ENCODE measurements at regions not wholly inside any gene's neighbourhood (a gene's known extent, or its start where the extent isn't known, plus 50 kb on each side); places are given as distances from the start of the nearest gene placed in this dataset.

DNA sequence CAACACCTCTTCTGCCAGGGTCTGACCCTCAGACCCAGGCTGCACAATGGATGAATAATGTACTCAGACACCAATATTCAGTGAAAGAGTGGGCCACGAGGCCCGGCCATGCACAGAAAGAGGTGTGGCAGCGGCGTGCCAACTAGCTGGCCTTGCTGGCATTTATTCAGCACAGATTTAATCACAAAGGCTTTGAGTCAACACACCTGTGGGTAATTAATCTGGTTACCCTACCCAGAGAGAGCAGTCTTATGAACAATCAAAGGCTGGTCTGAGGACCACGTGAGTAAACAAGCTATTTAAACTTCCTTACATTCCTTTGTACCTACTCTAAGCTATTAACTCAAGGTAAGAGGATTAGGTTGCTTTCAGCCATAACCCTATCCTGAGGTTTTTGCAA is 324.8 kb downstream of the C12orf50 start:
- TF ChIP-seq, protein P1, sequence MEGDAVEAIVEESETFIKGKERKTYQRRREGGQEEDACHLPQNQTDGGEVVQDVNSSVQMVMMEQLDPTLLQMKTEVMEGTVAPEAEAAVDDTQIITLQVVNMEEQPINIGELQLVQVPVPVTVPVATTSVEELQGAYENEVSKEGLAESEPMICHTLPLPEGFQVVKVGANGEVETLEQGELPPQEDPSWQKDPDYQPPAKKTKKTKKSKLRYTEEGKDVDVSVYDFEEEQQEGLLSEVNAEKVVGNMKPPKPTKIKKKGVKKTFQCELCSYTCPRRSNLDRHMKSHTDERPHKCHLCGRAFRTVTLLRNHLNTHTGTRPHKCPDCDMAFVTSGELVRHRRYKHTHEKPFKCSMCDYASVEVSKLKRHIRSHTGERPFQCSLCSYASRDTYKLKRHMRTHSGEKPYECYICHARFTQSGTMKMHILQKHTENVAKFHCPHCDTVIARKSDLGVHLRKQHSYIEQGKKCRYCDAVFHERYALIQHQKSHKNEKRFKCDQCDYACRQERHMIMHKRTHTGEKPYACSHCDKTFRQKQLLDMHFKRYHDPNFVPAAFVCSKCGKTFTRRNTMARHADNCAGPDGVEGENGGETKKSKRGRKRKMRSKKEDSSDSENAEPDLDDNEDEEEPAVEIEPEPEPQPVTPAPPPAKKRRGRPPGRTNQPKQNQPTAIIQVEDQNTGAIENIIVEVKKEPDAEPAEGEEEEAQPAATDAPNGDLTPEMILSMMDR (IDR thresholded peaks at IDR 0.05; ENCODE audit: borderline replicate concordance, control extremely low read depth, extremely low read depth, insufficient read depth, missing control alignments) = no peak
- no peak for DNase-seq (ENCODE audit: low spot score)
- in situ Hi-C loops (cut with MboI; ENCODE audit: low sequenced_read_pairs, unreplicated experiment) = no loop called here

DNA sequence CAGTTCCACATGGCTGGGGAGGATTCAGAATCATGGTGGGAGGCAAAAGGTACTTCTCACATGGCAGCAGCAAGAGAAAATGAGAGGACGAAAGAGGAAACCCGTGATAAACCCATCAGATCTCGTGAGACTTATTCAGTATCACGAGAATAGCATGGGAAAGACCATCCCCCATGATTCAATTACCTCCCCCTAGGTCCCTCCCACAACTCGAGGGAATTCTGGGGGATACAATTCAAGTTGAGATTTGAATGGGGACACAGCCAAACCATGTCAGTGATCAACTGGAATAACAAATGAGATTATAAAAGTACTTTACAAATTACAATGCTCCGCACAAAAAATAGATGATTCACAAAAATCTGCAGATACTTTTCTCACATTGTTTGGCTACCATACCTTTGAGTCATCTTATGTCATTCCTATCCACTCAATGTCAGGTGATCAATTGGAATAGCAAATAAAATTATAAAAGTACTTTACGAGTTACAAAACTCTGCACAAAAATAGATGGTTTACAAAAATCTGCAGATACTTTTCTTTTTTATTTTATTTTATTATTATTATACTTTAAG is 338.9 kb downstream of the C12orf50 start:
- no peak for DNase-seq (ENCODE audit: low spot score)
- TF ChIP-seq, protein P1 (IDR thresholded peaks at IDR 0.05; ENCODE audit: borderline replicate concordance, control extremely low read depth, extremely low read depth, insufficient read depth, missing control alignments) = no peak
- in situ Hi-C loops (cut with MboI; ENCODE audit: low sequenced_read_pairs, unreplicated experiment) = no loop called here

DNA sequence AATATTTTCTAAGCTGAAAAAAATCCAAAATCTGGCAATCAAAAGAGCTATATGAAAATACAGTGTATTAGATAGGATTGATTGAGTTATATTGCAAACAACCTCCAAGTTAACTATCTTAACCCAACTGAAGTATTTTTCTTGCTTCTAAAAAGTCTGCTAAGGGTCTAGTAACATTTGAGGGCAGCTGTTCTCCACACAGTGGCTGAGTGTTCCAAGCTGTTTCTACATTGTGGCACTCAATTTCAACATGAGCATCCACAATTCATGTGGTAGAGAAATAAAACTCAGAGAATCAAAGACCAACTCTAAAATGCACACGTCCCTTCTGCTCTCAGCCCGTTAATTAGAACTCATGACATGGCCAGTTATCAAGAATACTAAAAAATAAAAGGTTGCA is 340.0 kb downstream of the C12orf50 start:
- in situ Hi-C loops (cut with MboI; ENCODE audit: low sequenced_read_pairs, unreplicated experiment) = no loop called here

DNA sequence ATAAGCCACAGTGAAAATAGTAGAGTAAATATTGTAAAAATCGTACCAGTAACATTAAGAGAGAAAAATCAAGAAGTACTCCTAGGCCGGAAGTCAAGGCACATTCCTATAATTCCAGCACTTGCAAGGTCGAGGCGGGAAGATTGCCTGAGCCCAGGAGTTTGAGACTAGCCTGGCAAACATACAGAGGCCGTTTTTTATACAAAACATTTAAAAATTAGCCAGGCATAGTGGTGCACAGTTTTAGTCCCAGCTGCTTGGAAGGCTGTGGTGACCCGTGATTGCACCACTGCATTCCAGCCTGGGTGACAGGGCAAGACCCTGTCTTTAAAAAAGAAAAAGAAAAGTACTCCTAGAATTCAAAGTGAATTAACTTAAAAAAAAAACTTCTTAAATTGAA is 341.8 kb downstream of the C12orf50 start:
- TF ChIP-seq, protein P1 (IDR thresholded peaks at IDR 0.05; ENCODE audit: borderline replicate concordance, control extremely low read depth, extremely low read depth, insufficient read depth, missing control alignments) = no peak
- in situ Hi-C loops (cut with MboI; ENCODE audit: low sequenced_read_pairs, unreplicated experiment) = no loop called here
- no peak for DNase-seq (ENCODE audit: low spot score)

More for the DNA sequence above, 340.0 kb downstream of the C12orf50 start:
- TF ChIP-seq, protein P1 (IDR thresholded peaks at IDR 0.05; ENCODE audit: borderline replicate concordance, control extremely low read depth, extremely low read depth, insufficient read depth, missing control alignments) = no peak
- DNase-seq (ENCODE audit: low spot score) = no peak

DNA sequence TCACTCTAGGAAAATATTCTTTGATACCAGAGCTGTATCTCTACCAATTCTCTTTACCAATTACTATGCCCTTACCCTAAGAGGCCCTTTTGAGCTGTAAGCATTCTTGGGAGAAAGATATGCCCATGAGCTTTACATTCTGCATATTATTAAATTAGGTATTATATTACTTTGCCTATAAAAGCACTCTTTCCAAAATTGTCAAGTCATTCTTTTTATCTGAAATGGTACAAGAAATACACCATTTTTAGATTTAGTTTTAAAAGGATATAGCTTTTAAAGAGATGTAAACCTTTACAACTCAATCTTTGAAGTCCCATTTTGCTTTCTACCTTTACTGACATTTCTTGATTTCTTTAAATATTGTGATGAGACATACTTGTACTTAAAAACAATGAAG is 343.5 kb downstream of the C12orf50 start:
- in situ Hi-C loops (cut with MboI; ENCODE audit: low sequenced_read_pairs, unreplicated experiment) = no loop called here

DNA sequence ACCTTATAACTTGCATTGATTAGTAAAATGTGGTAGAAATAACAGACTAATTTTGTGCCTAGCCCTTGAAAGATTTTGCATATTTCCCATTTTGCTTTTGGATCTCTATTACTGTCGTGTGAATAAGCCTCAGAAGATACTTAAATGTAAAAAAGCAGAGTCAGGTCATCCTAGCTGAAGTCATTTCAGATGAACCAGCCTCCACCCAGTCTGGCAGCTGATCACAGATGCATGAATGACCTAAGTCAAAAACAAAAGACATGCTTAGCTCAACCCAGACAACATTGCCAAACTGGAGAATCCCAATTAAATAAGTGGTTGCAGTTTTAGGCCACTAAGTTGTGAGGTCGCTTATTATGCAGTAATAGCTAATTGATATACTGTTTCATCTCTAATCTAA is 349.9 kb downstream of the C12orf50 start:
- no peak for DNase-seq (ENCODE audit: low spot score)
- in situ Hi-C loops (cut with MboI; ENCODE audit: low sequenced_read_pairs, unreplicated experiment) = no loop called here
- TF ChIP-seq, protein P1 (IDR thresholded peaks at IDR 0.05; ENCODE audit: borderline replicate concordance, control extremely low read depth, extremely low read depth, insufficient read depth, missing control alignments) = no peak

More for the DNA sequence above, 343.5 kb downstream of the C12orf50 start:
- TF ChIP-seq, protein P1 (IDR thresholded peaks at IDR 0.05; ENCODE audit: borderline replicate concordance, control extremely low read depth, extremely low read depth, insufficient read depth, missing control alignments) = no peak
- no peak for DNase-seq (ENCODE audit: low spot score)

All from GM13976 (cell line).